ENCODE measurements at regions not wholly inside any gene's neighbourhood (a gene's known extent, or its start where the extent isn't known, plus 50 kb on each side); places are given as distances from the start of the nearest gene placed in this dataset.

DNA sequence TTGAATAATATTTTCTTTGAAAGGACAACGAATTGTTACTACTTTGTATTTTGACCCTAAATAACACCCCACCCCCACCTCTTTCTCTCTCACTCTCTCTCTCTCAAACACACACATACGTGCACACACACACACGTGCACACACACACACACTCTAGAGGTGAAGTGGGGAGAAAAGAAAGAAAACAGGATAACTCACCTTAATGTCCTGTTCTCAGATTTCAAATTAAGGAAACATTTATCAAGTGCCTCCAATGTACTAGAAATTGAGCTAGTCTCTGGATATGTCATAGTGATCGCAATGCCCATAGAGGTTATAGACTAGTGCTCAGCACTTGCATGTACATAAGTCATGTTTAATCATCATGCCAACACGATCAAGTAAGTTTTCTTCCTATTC, 1483.6 kb upstream of the SEL1L start:
- TF ChIP-seq POLR2AphosphoS5 (IDR thresholded peaks at IDR 0.05) (no peak), EP300 (IDR thresholded peaks at IDR 0.05) (no peak), POLR2A (IDR thresholded peaks at IDR 0.05) (no peak)
- TF ChIP-seq, protein P1, sequence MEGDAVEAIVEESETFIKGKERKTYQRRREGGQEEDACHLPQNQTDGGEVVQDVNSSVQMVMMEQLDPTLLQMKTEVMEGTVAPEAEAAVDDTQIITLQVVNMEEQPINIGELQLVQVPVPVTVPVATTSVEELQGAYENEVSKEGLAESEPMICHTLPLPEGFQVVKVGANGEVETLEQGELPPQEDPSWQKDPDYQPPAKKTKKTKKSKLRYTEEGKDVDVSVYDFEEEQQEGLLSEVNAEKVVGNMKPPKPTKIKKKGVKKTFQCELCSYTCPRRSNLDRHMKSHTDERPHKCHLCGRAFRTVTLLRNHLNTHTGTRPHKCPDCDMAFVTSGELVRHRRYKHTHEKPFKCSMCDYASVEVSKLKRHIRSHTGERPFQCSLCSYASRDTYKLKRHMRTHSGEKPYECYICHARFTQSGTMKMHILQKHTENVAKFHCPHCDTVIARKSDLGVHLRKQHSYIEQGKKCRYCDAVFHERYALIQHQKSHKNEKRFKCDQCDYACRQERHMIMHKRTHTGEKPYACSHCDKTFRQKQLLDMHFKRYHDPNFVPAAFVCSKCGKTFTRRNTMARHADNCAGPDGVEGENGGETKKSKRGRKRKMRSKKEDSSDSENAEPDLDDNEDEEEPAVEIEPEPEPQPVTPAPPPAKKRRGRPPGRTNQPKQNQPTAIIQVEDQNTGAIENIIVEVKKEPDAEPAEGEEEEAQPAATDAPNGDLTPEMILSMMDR (IDR thresholded peaks at IDR 0.05), result no peak

All from upper lobe of left lung (tissue), 4 donors.